ENCODE measurements at regions not wholly inside any gene's neighbourhood (a gene's known extent, or its start where the extent isn't known, plus 50 kb on each side); places are given as distances from the start of the nearest gene placed in this dataset.

- Histone ChIP-seq H3K9me3 (no peaks in the 10 kb centered on the region), H3K4me1 (no peaks in the 10 kb centered on the region), H3K4me3 (no peak overlapping the region), H3K27ac (no peak overlapping the region), H3K4me2 (no peak overlapping the region)
- CTCF ChIA-PET = no interaction called here
- TF ChIP-seq CTCF (IDR thresholded peaks at IDR 0.05) = no peak
- TF ChIP-seq HOXB5 (CRISPR knock-in tag; IDR thresholded peaks at IDR 0.05) = no peak
- TF ChIP-seq BHLHE40 (IDR thresholded peaks at IDR 0.05; ENCODE audit: low read depth, low read length) = no peak
- TF ChIP-seq HMGXB4 (CRISPR knock-in tag; IDR thresholded peaks at IDR 0.05; ENCODE audit: borderline replicate concordance) = no peak
- no peak for TF ChIP-seq HEYL (CRISPR knock-in tag; IDR thresholded peaks at IDR 0.05)
- TF ChIP-seq CEBPB (IDR thresholded peaks at IDR 0.05) = no peak
- POLR2A ChIA-PET = no interaction called here
- DNase-seq (ENCODE audit: low read depth in 1 of 2, low spot score in 1 of 2) (no peak), ATAC-seq (no peak), FAIRE-seq (no peak)
- 0% methylated on average over 2 of the region's 2 CpGs for WGBS (ENCODE audit: missing lambda C conversion rate)
Observed at GRCh38 chr1:73659136-73659535, 538.8 kb downstream of the LRRIQ3 start.

GRCh38 chr1:73654714-73655113 is 543.3 kb downstream of the LRRIQ3 start:
- H3K4me3 ChIP-seq = no peak overlapping the region
- FAIRE-seq = no peak
- ChIA-PET CTCF (no interaction called here), POLR2A (no interaction called here)
- H3K4me2 ChIP-seq = no peak overlapping the region
- no peaks in the 10 kb centered on the region for H3K9me3 ChIP-seq
- DNase-seq (ENCODE audit: low read depth in 1 of 2, low spot score in 1 of 2) = no peak
- no peaks in the 10 kb centered on the region for H3K4me1 ChIP-seq
- no peak for TF ChIP-seq HDAC2 (IDR thresholded peaks at IDR 0.05)
- TF ChIP-seq RARB (CRISPR knock-in tag; IDR thresholded peaks at IDR 0.05) = no peak
- no peak for TF ChIP-seq NR3C1 (IDR thresholded peaks at IDR 0.05)
- TF ChIP-seq SMC3 (IDR thresholded peaks at IDR 0.05) = no peak
- no peak for TF ChIP-seq CEBPB (IDR thresholded peaks at IDR 0.05)
- no peak for TF ChIP-seq BHLHE40 (IDR thresholded peaks at IDR 0.05; ENCODE audit: low read depth, low read length)
- no peak for TF ChIP-seq RFX5 (IDR thresholded peaks at IDR 0.05)
- TF ChIP-seq CBX8 (IDR thresholded peaks at IDR 0.05) = no peak
- no peak for ATAC-seq
- H3K27ac ChIP-seq = no peak overlapping the region

- Histone ChIP-seq H3K4me1 (no peaks in the 10 kb centered on the region), H3K9me3 (no peaks in the 10 kb centered on the region), H3K4me3 (no peak overlapping the region), H3K27ac (no peak overlapping the region), H3K4me2 (no peak overlapping the region)
- ATAC-seq (no peak), FAIRE-seq (no peak), DNase-seq (ENCODE audit: low read depth in 1 of 2, low spot score in 1 of 2) (no peak)
- TF ChIP-seq REST (IDR thresholded peaks at IDR 0.05) (no peak), HOXA7 (CRISPR knock-in tag; IDR thresholded peaks at IDR 0.05) (no peak), SREBF2 (IDR thresholded peaks at IDR 0.05) (no peak), HOXB5 (CRISPR knock-in tag; IDR thresholded peaks at IDR 0.05) (no peak), ZFP36 (IDR thresholded peaks at IDR 0.05; ENCODE audit: borderline replicate concordance, partially characterized antibody) (no peak), EP300 (IDR thresholded peaks at IDR 0.05) (no peak), MAX (IDR thresholded peaks at IDR 0.05) (no peak)
- POLR2A ChIA-PET = no interaction called here
- CTCF ChIA-PET = no interaction called here
Observed at GRCh38 chr1:73644198-73644597, 553.8 kb downstream of the LRRIQ3 start.
